Neural progenitor cell (in vitro differentiated cells): ENCODE measurements at regions not wholly inside any gene's neighbourhood (a gene's known extent, or its start where the extent isn't known, plus 50 kb on each side); places are given as distances from the start of the nearest gene placed in this dataset.

Experiments
- EZH2 ChIP-seq: fragments of 200-600 bp; sonication (generic); IDR thresholded peaks from 2 replicates; pipeline ENCODE4 v1.6.1; 2017; ENCODE audit warnings: antibody characterized with exemption, mild to moderate bottlenecking, moderate library complexity
- EZH2phosphoT487 ChIP-seq: fragments of 200-600 bp; sonication (generic); IDR thresholded peaks from 2 replicates; pipeline ENCODE4 v1.6.1; 2017; ENCODE audit warnings: antibody characterized with exemption
- TF ChIP-seq, protein P1 (sequence below): fragments of 200-600 bp; sonication (generic); IDR thresholded peaks from 2 replicates; pipeline ENCODE4 v1.5.1; 2017; ENCODE audit warnings: antibody characterized with exemption, mild to moderate bottlenecking

DNA sequence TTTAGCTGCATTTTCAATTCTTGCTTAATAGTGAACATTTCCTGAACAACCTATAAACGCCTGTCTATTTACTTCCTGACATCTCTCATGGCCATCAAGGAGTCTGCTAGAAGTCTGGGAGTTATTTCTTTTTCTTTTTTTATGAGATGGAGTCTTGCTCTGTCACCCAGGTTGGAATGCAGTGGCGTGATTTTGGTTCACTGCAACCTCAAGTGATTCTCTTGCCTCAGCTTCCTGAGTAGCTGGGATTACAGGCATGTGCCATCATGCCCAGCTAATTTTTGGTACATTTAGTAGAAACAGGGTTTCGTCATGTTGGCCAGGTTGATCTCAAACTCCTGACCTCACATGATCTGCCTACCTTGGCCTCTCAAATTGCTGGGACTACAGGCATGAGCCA, 217.6 kb upstream of the USP9Y start:
- TF ChIP-seq EZH2, result no peak
- TF ChIP-seq, protein P1, sequence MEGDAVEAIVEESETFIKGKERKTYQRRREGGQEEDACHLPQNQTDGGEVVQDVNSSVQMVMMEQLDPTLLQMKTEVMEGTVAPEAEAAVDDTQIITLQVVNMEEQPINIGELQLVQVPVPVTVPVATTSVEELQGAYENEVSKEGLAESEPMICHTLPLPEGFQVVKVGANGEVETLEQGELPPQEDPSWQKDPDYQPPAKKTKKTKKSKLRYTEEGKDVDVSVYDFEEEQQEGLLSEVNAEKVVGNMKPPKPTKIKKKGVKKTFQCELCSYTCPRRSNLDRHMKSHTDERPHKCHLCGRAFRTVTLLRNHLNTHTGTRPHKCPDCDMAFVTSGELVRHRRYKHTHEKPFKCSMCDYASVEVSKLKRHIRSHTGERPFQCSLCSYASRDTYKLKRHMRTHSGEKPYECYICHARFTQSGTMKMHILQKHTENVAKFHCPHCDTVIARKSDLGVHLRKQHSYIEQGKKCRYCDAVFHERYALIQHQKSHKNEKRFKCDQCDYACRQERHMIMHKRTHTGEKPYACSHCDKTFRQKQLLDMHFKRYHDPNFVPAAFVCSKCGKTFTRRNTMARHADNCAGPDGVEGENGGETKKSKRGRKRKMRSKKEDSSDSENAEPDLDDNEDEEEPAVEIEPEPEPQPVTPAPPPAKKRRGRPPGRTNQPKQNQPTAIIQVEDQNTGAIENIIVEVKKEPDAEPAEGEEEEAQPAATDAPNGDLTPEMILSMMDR, result no peak
- TF ChIP-seq EZH2phosphoT487, result no peak
